ENCODE measurements at regions not wholly inside any gene's neighbourhood (a gene's known extent, or its start where the extent isn't known, plus 50 kb on each side); places are given as distances from the start of the nearest gene placed in this dataset.

- Mint-ChIP-seq H3K4me3 (no peak overlapping the region), H3K36me3 (ENCODE audit: low read depth) (no peaks in the 10 kb centered on the region), H3K27ac (no peak overlapping the region), H3K4me1 (no peaks in the 10 kb centered on the region), H3K27me3 (no peaks in the 10 kb centered on the region), H3K9me3 (no peaks in the 10 kb centered on the region)
- ATAC-seq (replicated peaks), result no peak
Observed at GRCh38 chr4:157804986-157805385, 367.8 kb downstream of the GASK1B start.

GRCh38 chr4:157803845-157804521, 368.8 kb downstream of the GASK1B start:
- H3K36me3 Mint-ChIP-seq (ENCODE audit: low read depth), result no peaks in the 10 kb centered on the region
- H3K9me3 Mint-ChIP-seq, result no peaks in the 10 kb centered on the region
- no peak overlapping the region for H3K27ac Mint-ChIP-seq
- no peaks in the 10 kb centered on the region for H3K4me1 Mint-ChIP-seq
- no peak overlapping the region for H3K4me3 Mint-ChIP-seq
- H3K27me3 Mint-ChIP-seq, result no peaks in the 10 kb centered on the region
- ATAC-seq (replicated peaks), result no peak

- Mint-ChIP-seq H3K4me1 (no peaks in the 10 kb centered on the region), H3K36me3 (ENCODE audit: low read depth) (no peaks in the 10 kb centered on the region), H3K4me3 (no peak overlapping the region), H3K27me3 (no peaks in the 10 kb centered on the region), H3K27ac (no peak overlapping the region), H3K9me3 (no peaks in the 10 kb centered on the region)
- ATAC-seq (replicated peaks), result no peak
Observed at GRCh38 chr4:157803421-157803820, 369.4 kb downstream of the GASK1B start.

- no peaks in the 10 kb centered on the region for H3K27me3 Mint-ChIP-seq
- no peak for ATAC-seq (replicated peaks)
- no peak overlapping the region for H3K27ac Mint-ChIP-seq
- H3K9me3 Mint-ChIP-seq, result no peaks in the 10 kb centered on the region
- H3K4me3 Mint-ChIP-seq, result no peak overlapping the region
- no peaks in the 10 kb centered on the region for H3K4me1 Mint-ChIP-seq
- no peaks in the 10 kb centered on the region for H3K36me3 Mint-ChIP-seq (ENCODE audit: low read depth)
Observed at GRCh38 chr4:157795495-157795894, 377.3 kb downstream of the GASK1B start.

GRCh38 chr4:157792716-157793115, 380.1 kb downstream of the GASK1B start:
- Mint-ChIP-seq H3K4me3 (no peak overlapping the region), H3K27me3 (no peaks in the 10 kb centered on the region), H3K27ac (no peak overlapping the region), H3K4me1 (no peaks in the 10 kb centered on the region), H3K36me3 (ENCODE audit: low read depth) (no peaks in the 10 kb centered on the region), H3K9me3 (peaks cover under 1% of the 10 kb centered on the region)
- ATAC-seq (replicated peaks), result no peak

- ATAC-seq (replicated peaks), result no peak
- Mint-ChIP-seq H3K9me3 (peaks cover 7% of the 10 kb centered on the region), H3K27ac (no peak overlapping the region), H3K4me3 (no peak overlapping the region), H3K36me3 (ENCODE audit: low read depth) (no peaks in the 10 kb centered on the region), H3K27me3 (no peaks in the 10 kb centered on the region), H3K4me1 (no peaks in the 10 kb centered on the region)
Observed at GRCh38 chr4:157791236-157791635, 381.6 kb downstream of the GASK1B start.

- ATAC-seq (replicated peaks), result no peak
- Mint-ChIP-seq H3K9me3 (peaks cover 7% of the 10 kb centered on the region), H3K4me3 (no peak overlapping the region)
Observed at GRCh38 chr4:157787618-157788017, 385.2 kb downstream of the GASK1B start.

GRCh38 chr4:157781361-157781760, 391.5 kb downstream of the GASK1B start:
- H3K4me1 Mint-ChIP-seq, result no peaks in the 10 kb centered on the region
- H3K27ac Mint-ChIP-seq, result no peak overlapping the region
- peaks cover 9% of the 10 kb centered on the region for H3K9me3 Mint-ChIP-seq
- H3K4me3 Mint-ChIP-seq, result no peak overlapping the region
- H3K27me3 Mint-ChIP-seq, result no peaks in the 10 kb centered on the region
- ATAC-seq (replicated peaks), result no peak
- H3K36me3 Mint-ChIP-seq (ENCODE audit: low read depth), result no peaks in the 10 kb centered on the region

More at GRCh38 chr4:157787618-157788017, 385.2 kb downstream of the GASK1B start:
- Mint-ChIP-seq H3K4me1 (no peaks in the 10 kb centered on the region), H3K27me3 (no peaks in the 10 kb centered on the region), H3K36me3 (ENCODE audit: low read depth) (no peaks in the 10 kb centered on the region), H3K27ac (no peak overlapping the region)

- Mint-ChIP-seq H3K27me3 (no peaks in the 10 kb centered on the region), H3K36me3 (ENCODE audit: low read depth) (no peaks in the 10 kb centered on the region), H3K9me3 (peaks cover 9% of the 10 kb centered on the region), H3K4me1 (no peaks in the 10 kb centered on the region), H3K4me3 (no peak overlapping the region), H3K27ac (no peak overlapping the region)
- ATAC-seq (replicated peaks), result no peak
Observed at GRCh38 chr4:157779081-157779480, 393.7 kb downstream of the GASK1B start.

- no peak overlapping the region for H3K27ac Mint-ChIP-seq
- H3K4me1 Mint-ChIP-seq, result no peaks in the 10 kb centered on the region
- no peaks in the 10 kb centered on the region for H3K36me3 Mint-ChIP-seq (ENCODE audit: low read depth)
- ATAC-seq (replicated peaks), result no peak
- peaks cover 9% of the 10 kb centered on the region for H3K9me3 Mint-ChIP-seq
- H3K27me3 Mint-ChIP-seq, result no peaks in the 10 kb centered on the region
- no peak overlapping the region for H3K4me3 Mint-ChIP-seq
Observed at GRCh38 chr4:157776930-157777528, 395.8 kb downstream of the GASK1B start.

GRCh38 chr4:157775971-157776370, 396.9 kb downstream of the GASK1B start:
- Mint-ChIP-seq H3K4me3 (no peak overlapping the region), H3K36me3 (ENCODE audit: low read depth) (no peaks in the 10 kb centered on the region), H3K27me3 (no peaks in the 10 kb centered on the region), H3K27ac (no peak overlapping the region), H3K9me3 (peaks cover 5% of the 10 kb centered on the region), H3K4me1 (no peaks in the 10 kb centered on the region)
- ATAC-seq (replicated peaks), result no peak

- no peak for ATAC-seq (replicated peaks)
Observed at GRCh38 chr4:157772907-157773306, 399.9 kb downstream of the GASK1B start.

GRCh38 chr4:157768419-157768818, 404.4 kb downstream of the GASK1B start:
- Mint-ChIP-seq H3K27ac (no peak overlapping the region), H3K4me1 (no peaks in the 10 kb centered on the region), H3K36me3 (ENCODE audit: low read depth) (no peaks in the 10 kb centered on the region), H3K9me3 (peaks cover 3% of the 10 kb centered on the region), H3K27me3 (no peaks in the 10 kb centered on the region), H3K4me3 (no peak overlapping the region)
- ATAC-seq (replicated peaks), result no peak

More at GRCh38 chr4:157772907-157773306, 399.9 kb downstream of the GASK1B start:
- no peak overlapping the region for H3K27ac Mint-ChIP-seq
- H3K27me3 Mint-ChIP-seq, result no peaks in the 10 kb centered on the region
- no peaks in the 10 kb centered on the region for H3K9me3 Mint-ChIP-seq
- H3K4me3 Mint-ChIP-seq, result no peak overlapping the region
- no peaks in the 10 kb centered on the region for H3K4me1 Mint-ChIP-seq
- no peaks in the 10 kb centered on the region for H3K36me3 Mint-ChIP-seq (ENCODE audit: low read depth)

GRCh38 chr4:157763490-157763889, 409.3 kb downstream of the GASK1B start:
- H3K36me3 Mint-ChIP-seq (ENCODE audit: low read depth), result no peaks in the 10 kb centered on the region
- no peak overlapping the region for H3K4me3 Mint-ChIP-seq
- H3K9me3 Mint-ChIP-seq, result peaks cover 9% of the 10 kb centered on the region
- H3K27ac Mint-ChIP-seq, result no peak overlapping the region
- no peaks in the 10 kb centered on the region for H3K27me3 Mint-ChIP-seq
- no peaks in the 10 kb centered on the region for H3K4me1 Mint-ChIP-seq
- no peak for ATAC-seq (replicated peaks)

GRCh38 chr4:157754410-157754809, 418.4 kb downstream of the GASK1B start:
- no peak for ATAC-seq (replicated peaks)
- Mint-ChIP-seq H3K27ac (no peak overlapping the region), H3K27me3 (no peaks in the 10 kb centered on the region), H3K4me3 (no peak overlapping the region), H3K9me3 (peaks cover 9% of the 10 kb centered on the region), H3K4me1 (no peaks in the 10 kb centered on the region), H3K36me3 (ENCODE audit: low read depth) (no peaks in the 10 kb centered on the region)
